HG03280 (cell line): ENCODE measurements at regions not wholly inside any gene's neighbourhood (a gene's known extent, or its start where the extent isn't known, plus 50 kb on each side); places are given as distances from the start of the nearest gene placed in this dataset.

ENCODE experiments used
- ATAC-seq: cut with Tn5 transposase; IDR thresholded peaks from one replicate; pipeline ENCODE4 v1.9.1; 2021; ENCODE audit warnings: mild to moderate bottlenecking, moderate library complexity; ENCODE audit not compliant: unreplicated experiment

DNA sequence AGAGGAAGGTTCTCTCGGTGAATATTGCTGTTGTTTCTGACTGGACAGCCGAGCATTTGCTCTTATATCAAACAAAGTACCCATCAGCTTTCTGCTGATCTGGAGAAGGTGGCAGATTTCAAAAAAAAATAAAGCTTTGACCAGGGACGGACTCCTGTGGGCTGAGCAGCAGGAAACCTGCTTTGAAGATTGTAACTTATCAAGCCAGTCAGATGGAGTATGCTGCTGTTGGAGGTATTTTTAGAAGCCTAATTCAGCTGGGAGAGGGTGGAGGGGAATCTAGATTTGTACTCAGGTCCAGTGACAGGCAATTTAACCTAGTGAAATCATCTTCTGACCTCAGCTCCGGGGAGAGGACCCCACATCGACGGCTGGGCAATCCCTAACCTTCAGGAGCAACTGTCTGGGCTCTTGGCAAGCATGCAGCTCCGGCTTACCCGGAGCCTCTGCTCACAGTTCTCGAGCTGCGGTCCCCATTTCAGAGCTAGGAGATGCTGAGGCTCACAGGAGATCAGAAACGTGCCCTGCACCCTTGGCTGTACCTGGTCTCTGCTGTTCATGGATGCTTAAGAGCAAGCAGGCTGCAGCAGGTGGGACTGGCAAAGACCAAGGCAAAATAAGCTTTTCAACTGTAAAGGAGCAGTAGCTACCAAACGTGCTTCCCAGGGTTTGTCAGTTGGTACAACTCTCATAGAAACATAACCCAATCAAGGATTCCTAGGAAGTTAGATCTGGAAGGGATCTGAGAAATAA is 89.3 kb upstream of the ST8SIA2 start:
- ATAC-seq: no peak

DNA sequence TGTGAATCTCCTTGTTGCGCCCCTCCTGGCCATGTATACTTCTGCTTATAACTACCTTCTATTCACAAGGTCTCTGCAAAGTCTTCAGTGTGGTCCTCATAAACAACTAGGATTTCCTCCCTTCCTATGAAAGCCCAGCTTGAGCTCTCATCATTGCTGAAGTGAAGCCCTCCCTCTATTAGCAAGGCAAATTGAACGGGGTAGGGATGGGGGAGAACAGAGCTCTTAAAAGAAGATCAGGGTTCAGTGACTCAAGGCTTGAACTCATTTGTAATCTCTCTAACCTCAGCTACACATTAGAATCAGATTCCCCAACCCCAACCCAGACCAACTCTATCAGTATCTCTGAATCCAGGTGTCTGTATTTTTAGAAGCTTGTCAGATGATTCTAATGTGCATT is 88.3 kb upstream of the ST8SIA2 start:
- ATAC-seq: no peak

DNA sequence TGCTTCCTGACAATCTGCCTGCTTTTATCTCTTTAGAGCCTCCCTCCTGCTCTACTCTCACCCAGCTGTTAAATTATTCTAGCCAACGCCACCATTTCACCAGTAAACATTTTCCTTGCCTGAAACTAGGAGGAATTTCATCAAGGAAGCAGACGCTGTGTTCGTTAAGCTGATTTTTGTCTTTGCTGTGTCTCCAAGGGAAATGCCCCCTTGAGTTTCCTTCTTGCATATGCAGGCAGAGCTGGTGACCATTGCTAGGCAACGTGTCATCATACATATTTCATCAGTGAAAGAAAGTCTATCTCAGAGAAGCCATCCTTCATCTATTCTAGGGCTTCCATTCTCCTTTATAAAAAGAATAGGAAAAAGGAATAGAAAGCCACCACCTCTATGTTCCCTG is 87.0 kb upstream of the ST8SIA2 start:
- no peak for ATAC-seq

- no peak for ATAC-seq
Observed at GRCh38 chr15:92315144-92315543, 78.5 kb upstream of the ST8SIA2 start.

GRCh38 chr15:92315595-92316211 is 78.0 kb upstream of the ST8SIA2 start:
- no peak for ATAC-seq

DNA sequence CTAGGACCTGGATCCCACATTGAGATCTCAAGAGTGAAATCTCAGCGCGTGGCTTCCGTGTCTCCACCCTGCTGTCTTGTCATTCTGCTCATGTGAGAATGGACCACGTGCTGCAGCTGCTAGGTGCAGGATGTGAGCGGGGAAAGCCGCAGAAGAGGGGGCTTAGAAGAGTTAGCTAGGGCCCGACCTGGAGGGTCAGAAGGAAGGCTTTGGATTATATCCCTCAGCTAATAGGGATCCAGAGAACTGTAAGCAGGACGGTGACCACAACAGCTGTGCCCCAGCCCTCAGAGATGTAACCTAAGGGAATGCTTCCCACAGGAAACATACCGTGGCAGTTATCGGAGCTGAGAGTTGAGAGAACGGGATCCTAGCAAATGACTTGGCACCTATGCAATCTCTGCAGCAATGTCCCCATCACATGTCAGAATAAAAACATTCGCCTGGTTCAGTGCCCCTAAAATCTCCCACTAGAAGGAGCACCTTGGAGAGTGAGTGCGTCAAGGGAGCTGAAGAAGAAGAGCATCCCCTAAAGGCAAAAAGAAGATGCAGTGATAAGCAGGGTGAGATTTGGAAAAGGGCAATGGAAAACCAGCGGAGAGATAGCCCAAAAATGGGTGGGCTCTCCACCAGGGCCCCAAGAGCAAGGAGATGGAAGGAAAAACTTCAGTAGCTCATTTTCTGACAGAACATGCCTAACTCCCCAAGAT is 76.9 kb upstream of the ST8SIA2 start:
- no peak for ATAC-seq

DNA sequence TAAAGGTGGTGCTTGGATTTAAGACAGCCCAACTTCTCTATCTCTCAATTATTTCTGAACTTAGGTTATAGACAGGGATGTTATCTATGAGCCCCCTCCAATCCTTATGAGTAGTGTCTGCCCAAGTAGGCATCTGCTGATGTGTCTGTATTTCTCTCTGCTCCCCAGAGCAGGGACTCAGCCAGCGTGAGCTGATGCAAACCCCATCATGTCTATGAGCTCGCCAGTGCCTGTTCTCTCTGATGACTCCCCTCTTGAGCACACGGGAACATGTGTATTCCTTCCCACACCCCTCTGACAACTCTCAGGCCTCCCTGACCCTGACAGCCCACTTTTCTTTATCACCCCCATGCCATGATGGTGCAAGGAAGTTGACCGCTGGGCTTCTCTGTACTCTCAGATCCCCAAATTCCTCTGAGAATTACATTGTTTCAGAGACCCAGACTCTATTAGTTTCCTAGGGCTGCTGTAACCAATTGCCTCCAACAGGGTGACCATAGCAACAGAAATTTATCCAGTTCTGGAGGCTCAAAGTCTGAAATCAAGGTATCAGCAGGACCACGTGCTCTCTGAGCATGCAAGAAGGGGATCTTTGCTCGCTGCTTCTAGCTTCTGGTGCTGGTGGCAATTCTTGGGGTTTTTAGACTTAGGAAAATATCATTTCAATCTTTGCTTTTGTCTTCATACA is 73.5 kb upstream of the ST8SIA2 start:
- ATAC-seq: no peak

GRCh38 chr15:92322566-92323355 is 70.9 kb upstream of the ST8SIA2 start:
- ATAC-seq: no peak

GRCh38 chr15:92323525-92323924 is 70.2 kb upstream of the ST8SIA2 start:
- ATAC-seq: no peak

GRCh38 chr15:92324101-92324963 is 69.3 kb upstream of the ST8SIA2 start:
- no peak for ATAC-seq

- ATAC-seq: no peak
Observed at GRCh38 chr15:92326236-92326635, 67.4 kb upstream of the ST8SIA2 start.

- ATAC-seq: no peak
Observed at GRCh38 chr15:92327033-92327432, 66.6 kb upstream of the ST8SIA2 start.

- ATAC-seq: no peak
Observed at GRCh38 chr15:92328207-92328606, 65.5 kb upstream of the ST8SIA2 start.

DNA sequence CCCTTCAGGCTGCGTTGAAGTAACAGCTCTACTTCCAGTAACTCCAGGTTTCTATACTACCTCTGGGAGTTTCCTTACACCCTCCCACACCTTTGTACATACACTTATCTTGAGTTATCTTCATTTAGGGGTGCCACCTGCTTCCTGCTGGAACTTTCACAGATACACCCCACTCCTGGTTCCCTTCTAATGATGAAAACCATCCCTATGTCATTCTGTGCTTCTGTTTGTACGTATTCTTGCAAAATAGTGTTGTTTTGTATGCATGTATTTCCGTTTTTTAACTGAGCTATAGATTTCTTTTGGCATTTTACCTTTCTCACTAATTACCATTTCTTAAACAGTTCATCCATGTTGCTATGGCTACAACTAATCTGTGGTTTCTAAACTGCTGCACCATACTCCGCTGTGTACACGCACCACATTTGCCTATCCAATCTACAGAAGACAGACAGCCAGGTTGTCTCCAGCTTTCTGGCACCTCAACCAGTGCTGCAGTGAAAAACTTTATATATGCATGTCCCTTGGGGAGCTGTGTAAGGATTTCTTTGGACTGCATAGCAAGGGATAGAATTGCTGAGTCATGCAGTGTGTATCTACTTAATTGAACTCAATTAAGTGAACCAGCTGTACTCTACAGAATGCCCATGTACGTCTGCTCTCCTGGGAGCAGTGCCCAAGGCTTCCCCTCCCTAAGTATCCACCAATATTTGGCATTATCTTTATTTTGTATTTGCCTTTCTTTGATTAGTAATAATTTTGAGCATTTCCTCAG is 61.4 kb upstream of the ST8SIA2 start:
- ATAC-seq: no peak

DNA sequence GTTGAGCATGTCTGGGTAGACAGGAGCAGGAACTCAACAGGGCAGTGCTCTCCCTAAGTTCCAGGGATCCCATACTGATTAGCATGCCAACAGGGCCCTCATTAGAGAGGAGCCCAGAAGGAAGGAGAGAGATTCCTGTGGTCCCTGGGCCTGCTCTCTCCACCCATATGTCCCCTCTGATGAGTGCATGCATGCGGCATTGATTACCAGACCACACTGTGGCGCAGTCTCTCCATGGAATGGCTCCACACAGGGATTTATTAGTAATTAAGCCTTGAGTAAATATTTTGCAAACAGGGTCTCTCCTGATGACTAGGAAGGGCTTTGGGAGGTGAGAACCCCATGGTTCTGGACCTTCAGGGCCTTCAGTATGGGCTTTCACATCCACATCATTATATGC is 60.0 kb upstream of the ST8SIA2 start:
- no peak for ATAC-seq

DNA sequence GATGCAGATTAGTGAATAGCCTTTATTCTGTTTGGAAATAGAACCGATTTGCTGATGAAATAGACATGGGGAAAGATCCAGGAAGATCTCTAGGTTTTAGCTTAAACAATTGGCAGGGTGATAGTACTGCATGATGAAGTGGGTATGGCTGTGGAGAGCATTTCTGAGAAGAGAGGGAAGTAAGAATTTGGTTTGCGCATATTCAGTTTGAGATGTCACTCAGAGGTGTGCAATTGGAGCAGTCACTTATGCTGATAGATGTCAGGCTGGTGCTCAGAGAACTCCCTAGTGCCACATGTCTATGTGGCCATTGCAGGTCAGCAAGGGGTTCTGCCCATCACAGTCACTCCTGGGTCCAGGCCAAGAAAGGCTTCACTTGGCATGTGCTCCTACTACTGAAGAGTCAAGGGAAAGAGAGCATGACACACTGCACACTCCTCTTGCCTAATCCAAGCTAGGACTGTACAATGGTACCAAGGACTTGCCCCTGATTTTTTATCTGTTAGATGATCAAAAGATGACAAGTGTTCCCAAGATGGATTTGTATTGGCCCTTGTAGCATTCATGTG is 57.2 kb upstream of the ST8SIA2 start:
- ATAC-seq: no peak

- ATAC-seq: no peak
Observed at GRCh38 chr15:92339361-92339760, 54.3 kb upstream of the ST8SIA2 start.
